ENCODE measurements at regions not wholly inside any gene's neighbourhood (a gene's known extent, or its start where the extent isn't known, plus 50 kb on each side); places are given as distances from the start of the nearest gene placed in this dataset.

GRCh38 chr1:221188458-221188857, 309.2 kb downstream of the HLX start:
- no peak for DNase-seq

- DNase-seq, result no peak
Measured at GRCh38 chr1:221190249-221190648, 311.0 kb downstream of the HLX start.

GRCh38 chr1:221192055-221192454, 312.8 kb downstream of the HLX start:
- DNase-seq, result no peak

- no peak for DNase-seq
Measured at GRCh38 chr1:221200464-221200863, 321.2 kb downstream of the HLX start.

- DNase-seq, result no peak
Measured at GRCh38 chr1:221201773-221202172, 322.5 kb downstream of the HLX start.

- peak in 49 of 56 donors; percentile 1 to 73 (median 25) for DNase-seq
Measured at GRCh38 chr1:221203224-221204054, 324.2 kb downstream of the HLX start.

- DNase-seq, result no peak
Measured at GRCh38 chr1:221204055-221204833, 325.0 kb downstream of the HLX start.

GRCh38 chr1:221206076-221206475, 326.8 kb downstream of the HLX start:
- DNase-seq, result no peak

- DNase-seq, result no peak
Measured at GRCh38 chr1:221212926-221213325, 333.7 kb downstream of the HLX start.

- DNase-seq, result no peak
Measured at GRCh38 chr1:221217029-221217428, 337.8 kb downstream of the HLX start.

- DNase-seq, result no peak
Measured at GRCh38 chr1:221223281-221223680, 344.0 kb downstream of the HLX start.

GRCh38 chr1:221227460-221227859, 348.2 kb downstream of the HLX start:
- DNase-seq, result no peak

GRCh38 chr1:221227872-221228337, 348.7 kb downstream of the HLX start:
- DNase-seq, result no peak

GRCh38 chr1:221228594-221228993, 349.4 kb downstream of the HLX start:
- DNase-seq, result no peak

GRCh38 chr1:221230605-221231004, 351.4 kb downstream of the HLX start:
- no peak for DNase-seq

- DNase-seq, result no peak
Measured at GRCh38 chr1:221234791-221235190, 355.5 kb downstream of the HLX start.

- DNase-seq, result no peak
Measured at GRCh38 chr1:221237587-221237986, 358.3 kb downstream of the HLX start.

GRCh38 chr1:221239181-221239580, 359.9 kb downstream of the HLX start:
- no peak for DNase-seq

GRCh38 chr1:221239792-221240191, 360.5 kb downstream of the HLX start:
- DNase-seq, result no peak

GRCh38 chr1:221240690-221241089, 361.4 kb downstream of the HLX start:
- no peak for DNase-seq

GRCh38 chr1:221241157-221241556, 361.9 kb downstream of the HLX start:
- no peak for DNase-seq

- DNase-seq, result no peak
Measured at GRCh38 chr1:221241592-221241991, 362.3 kb downstream of the HLX start.

GRCh38 chr1:221246067-221246466, 366.8 kb downstream of the HLX start:
- no peak for DNase-seq

All from amygdala (tissue), 56 donors.